Esophagus muscularis mucosa (tissue), 3 donors: ENCODE measurements at regions not wholly inside any gene's neighbourhood (a gene's known extent, or its start where the extent isn't known, plus 50 kb on each side); places are given as distances from the start of the nearest gene placed in this dataset.

ENCODE experiments used
- POLR2A ChIP-seq: fragments of 450-650 bp; IDR thresholded peaks from one replicate; pipeline ENCODE4 v1.6.1; 2017; ENCODE audit warnings: antibody characterized with exemption, moderate library complexity, mild to moderate bottlenecking, low read depth
- TF ChIP-seq, protein P1 (sequence below), 3 experiments: fragments of 200-600 bp in 2 of 3; fragments of 450-650 bp in 1 of 3; sonication (generic) in 2 of 3; IDR thresholded peaks; one replicate each; pipeline ENCODE4 v1.5.1; 2017 to 2019; ENCODE audit warnings: antibody characterized with exemption in 3 of 3, mild to moderate bottlenecking in 2 of 3, moderate library complexity in 1 of 3

- TF ChIP-seq, protein P1, sequence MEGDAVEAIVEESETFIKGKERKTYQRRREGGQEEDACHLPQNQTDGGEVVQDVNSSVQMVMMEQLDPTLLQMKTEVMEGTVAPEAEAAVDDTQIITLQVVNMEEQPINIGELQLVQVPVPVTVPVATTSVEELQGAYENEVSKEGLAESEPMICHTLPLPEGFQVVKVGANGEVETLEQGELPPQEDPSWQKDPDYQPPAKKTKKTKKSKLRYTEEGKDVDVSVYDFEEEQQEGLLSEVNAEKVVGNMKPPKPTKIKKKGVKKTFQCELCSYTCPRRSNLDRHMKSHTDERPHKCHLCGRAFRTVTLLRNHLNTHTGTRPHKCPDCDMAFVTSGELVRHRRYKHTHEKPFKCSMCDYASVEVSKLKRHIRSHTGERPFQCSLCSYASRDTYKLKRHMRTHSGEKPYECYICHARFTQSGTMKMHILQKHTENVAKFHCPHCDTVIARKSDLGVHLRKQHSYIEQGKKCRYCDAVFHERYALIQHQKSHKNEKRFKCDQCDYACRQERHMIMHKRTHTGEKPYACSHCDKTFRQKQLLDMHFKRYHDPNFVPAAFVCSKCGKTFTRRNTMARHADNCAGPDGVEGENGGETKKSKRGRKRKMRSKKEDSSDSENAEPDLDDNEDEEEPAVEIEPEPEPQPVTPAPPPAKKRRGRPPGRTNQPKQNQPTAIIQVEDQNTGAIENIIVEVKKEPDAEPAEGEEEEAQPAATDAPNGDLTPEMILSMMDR (IDR thresholded peaks at IDR 0.05) = no peak
- no peak for TF ChIP-seq POLR2A
These were observed 1695.8 kb upstream of the PIK3C3 start for GRCh38 chr18:40259115-40259835.
